Adrenal gland (tissue), 5 donors: ENCODE measurements at regions not wholly inside any gene's neighbourhood (a gene's known extent, or its start where the extent isn't known, plus 50 kb on each side); places are given as distances from the start of the nearest gene placed in this dataset.

Experiments used
- CTCF ChIP-seq, 6 experiments: fragments of 450-650 bp in 4 of 6; fragments of 200-600 bp in 2 of 6; sonication (generic) in 1 of 6; IDR thresholded peaks; 1 replicate in 5 of 6; 2 replicates in 1 of 6; pipeline versions ENCODE4 v1.5.1 to v1.8.0; 2016 to 2021; ENCODE audit warnings: antibody characterized with exemption in 6 of 6, mild to moderate bottlenecking in 2 of 6, moderate library complexity in 1 of 6
- POLR2A ChIP-seq, 2 donors: fragments of 450-650 bp; IDR thresholded peaks; one replicate each; pipeline ENCODE4 v1.6.1; 2017; ENCODE audit warnings: antibody characterized with exemption in 2 of 2, mild to moderate bottlenecking in 2 of 2, moderate library complexity in 1 of 2
- donor health status: DM: no; HTN: no; CAD: no.

- TF ChIP-seq CTCF (IDR thresholded peaks at IDR 0.05) (no peak), POLR2A (IDR thresholded peaks at IDR 0.05) (no peak)
These were observed 81.0 kb upstream of the TLE4 start for GRCh38 chr9:79490657-79491248.
